NCI-H82 (cell line): ENCODE measurements at regions not wholly inside any gene's neighbourhood (a gene's known extent, or its start where the extent isn't known, plus 50 kb on each side); places are given as distances from the start of the nearest gene placed in this dataset.

Experiments
- DNase-seq: peaks from one replicate; lab custom pipeline; 2025; lab: John Stamatoyannopoulos, UW

DNA sequence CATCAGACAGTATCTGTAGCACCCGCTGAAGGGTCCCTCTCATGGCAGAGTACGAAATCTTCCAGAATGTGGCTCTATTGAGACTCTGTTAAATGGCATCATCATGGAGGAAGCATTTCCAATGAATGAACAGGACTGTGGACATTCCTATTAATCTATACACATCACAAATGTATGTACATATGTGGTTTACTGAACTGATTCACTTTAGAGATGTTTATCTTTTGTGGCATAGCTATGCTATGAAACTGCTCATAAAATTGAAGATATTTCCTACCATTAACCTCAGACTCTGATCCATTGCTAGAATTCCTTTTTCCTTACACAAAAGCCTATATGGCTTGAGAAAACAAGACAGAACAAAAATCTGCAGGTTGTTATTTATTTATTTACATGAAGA, 259.6 kb upstream of the RRP15 start:
- DNase-seq: no peak

DNA sequence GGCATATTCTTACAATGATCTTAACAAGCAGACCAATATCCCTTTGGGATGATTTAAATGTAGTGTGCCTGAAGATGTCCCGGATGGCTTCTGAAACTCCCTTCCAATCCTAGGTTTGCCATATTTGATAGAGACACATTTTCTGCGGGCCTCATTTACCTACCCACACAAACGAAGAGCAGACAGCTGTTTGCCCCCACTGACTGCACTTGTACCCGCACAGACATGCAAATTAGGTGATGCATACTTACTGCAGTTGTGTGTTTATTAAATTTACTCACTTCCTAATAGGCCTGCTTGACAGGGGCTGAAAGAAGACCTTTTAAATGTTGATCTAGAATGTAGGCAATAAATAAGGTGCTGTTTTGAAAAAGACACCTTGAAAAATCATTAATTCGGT, 257.9 kb upstream of the RRP15 start:
- no peak for DNase-seq

DNA sequence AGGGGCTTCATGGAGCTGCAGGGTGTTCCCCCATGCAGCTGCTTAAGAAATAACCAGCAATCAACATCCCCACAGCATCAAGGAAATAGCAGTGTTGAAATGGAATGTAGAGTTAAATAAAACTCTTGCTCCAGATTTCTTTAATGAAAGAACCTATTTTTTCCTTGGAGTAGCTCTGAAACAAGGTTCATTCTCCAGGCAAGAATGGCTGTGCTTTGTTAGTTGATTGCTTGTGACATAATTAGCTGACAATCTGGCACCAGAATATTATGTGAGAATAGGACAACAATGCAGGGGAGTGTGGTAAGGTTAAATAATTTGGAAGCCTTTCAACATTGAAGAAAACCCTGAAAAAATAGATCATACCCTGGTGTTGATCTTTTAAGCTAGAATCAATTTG, 254.2 kb upstream of the RRP15 start:
- peak; percentile 17 for DNase-seq

DNA sequence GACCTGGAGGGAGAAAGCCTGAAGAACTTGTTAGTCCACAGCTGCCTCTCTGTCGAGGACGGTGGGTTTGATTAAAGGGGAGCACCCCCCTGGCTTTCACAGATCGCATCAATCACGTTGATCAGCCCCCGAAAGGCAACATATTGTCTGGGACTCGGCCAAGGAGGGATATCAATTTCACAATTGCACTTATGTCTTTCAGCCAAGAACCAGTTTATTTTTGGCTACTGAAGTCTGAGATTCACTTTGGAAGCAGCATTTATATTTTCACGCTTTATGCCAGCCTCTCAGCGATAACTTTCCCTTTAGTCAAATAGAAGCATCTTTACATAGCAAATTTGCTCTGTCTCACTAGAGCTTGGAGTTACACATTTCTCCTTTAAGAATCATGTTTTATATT, 253.2 kb upstream of the RRP15 start:
- DNase-seq: peak; percentile 47

DNA sequence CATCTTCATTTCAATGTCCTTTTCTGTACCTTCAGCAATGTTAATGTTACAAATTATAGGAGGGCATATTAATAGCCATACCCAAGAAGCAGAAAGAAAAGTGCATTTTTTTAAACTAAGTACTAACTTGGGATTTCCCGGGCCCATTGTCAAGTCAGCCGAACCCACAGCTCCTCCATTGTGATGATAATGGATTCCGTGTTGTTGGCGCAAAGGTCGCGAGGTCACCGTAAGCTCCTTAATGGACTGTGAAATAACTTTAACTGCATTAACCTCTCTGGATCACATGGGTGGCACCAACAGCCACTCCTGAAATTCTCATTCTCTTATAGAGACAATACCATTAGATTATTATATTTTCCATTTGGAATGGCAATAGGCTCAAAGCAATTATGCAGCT, 250.6 kb upstream of the RRP15 start:
- DNase-seq: no peak

DNA sequence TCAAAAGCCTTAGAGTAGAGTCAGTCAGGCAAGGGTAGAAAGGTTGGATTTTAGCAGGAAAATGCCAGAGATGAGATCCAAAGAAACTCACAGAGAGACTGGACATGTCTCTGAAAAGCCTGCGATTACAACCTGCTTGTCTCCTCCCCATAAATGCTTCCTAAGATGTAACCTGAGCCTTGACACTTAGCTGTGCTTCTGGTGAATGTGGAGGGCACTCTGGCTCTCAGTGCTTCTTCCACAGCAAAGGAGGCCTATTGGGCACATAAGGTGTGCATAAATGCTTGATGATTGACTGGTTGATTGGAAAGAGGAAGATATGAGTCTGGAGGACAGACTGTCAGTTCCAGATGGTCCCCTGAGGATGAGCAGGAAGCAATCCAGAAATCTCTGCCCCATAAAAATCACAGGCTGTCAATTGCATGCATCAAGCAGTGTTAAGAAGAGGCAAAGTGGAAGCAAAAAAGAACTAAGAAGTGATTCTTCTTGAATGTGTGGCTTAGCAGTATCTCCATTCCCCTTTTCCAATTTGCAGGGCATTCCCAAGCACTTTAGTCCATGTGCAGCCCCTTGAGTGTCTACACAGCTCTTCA, 236.2 kb upstream of the RRP15 start:
- DNase-seq: peak; percentile 14

DNA sequence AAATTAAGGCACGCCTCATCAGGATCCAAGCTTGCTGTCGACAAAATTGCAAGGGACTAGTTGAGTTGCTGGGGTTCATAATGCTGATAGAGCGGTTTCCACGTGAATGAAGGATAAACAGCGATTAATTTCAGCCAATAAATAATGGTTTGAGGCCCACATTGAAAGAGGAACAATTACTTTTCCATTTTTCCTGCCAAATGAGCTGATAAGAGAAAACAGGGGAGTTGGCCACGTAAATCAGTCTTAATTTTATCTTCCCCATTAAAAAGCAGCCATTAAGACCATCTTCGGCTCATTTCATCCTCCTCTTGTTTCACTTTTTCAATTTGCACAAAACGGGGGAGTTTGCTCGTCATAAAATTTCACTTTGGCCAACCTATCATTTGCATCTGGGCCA, 235.5 kb upstream of the RRP15 start:
- no peak for DNase-seq

- no peak for DNase-seq
These were observed 226.4 kb upstream of the RRP15 start for GRCh38 chr1:218058730-218059129.

- DNase-seq: peak; percentile 22
These were observed 220.7 kb upstream of the RRP15 start for GRCh38 chr1:218064426-218064825.

GRCh38 chr1:218066332-218066731, 218.8 kb upstream of the RRP15 start:
- no peak for DNase-seq

DNA sequence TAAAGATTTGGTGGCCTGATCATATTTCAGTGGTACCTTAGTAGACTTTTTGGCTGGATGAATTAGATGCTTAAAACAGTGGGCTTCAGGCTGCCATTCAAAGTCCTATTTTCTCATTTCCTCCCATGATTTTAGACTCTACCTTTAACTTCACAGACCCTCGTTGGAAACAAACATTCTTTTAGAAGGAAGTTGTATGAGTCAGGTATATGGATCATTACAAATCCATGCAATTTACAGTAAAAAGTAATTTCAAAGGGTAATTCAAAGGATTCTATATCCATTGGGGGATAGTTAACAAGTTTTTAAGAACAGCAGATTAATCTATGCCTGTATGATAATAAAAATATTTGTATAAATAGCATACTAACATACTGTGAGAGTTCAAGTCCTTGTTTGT, 216.9 kb upstream of the RRP15 start:
- no peak for DNase-seq

- no peak for DNase-seq
These were observed 215.9 kb upstream of the RRP15 start for GRCh38 chr1:218069180-218069579.

- DNase-seq: no peak
These were observed 212.0 kb upstream of the RRP15 start for GRCh38 chr1:218073062-218073461.

GRCh38 chr1:218078916-218079315, 206.2 kb upstream of the RRP15 start:
- no peak for DNase-seq

DNA sequence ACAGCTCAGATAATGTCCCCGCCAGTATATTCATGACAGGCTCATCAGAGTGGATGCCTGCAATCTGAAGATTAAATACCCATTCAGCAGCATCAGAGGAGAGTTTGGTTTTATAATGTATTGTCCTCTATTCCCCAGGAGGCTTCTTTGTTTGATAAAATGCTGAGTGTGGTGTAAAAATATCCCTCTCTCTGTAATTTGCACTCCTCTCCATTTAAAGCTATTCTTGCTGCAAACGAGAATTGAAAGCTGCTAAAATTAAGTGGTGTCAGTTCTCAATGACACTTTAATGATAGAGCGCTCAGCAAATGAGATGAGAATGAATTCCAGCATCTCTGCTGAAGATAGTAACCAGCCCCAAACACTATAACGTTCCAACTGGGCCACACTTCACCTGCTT, 205.7 kb upstream of the RRP15 start:
- DNase-seq: no peak

DNA sequence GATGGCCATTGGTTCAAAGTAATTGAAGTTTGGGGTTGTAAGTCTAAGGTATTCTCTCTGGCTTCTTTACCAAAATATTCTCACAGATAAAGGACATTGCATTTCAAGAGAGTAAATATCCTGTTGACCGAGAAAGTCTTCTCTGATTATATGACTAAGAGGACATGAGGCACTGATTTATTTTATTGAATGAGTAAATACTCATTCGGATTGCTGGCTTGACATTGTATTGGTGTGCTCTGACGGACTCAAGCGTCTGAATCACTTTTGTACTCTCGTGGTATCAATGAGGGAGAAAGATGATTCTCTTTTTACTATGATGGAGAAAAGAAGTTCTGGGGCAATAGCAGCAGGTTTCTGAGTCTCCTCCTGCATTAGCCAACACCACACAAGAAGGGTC, 205.3 kb upstream of the RRP15 start:
- no peak for DNase-seq

- peak; percentile 91 for DNase-seq
These were observed 204.2 kb upstream of the RRP15 start for GRCh38 chr1:218080863-218081262.

- no peak for DNase-seq
These were observed 203.7 kb upstream of the RRP15 start for GRCh38 chr1:218081358-218081757.

GRCh38 chr1:218090459-218090858, 194.6 kb upstream of the RRP15 start:
- no peak for DNase-seq

DNA sequence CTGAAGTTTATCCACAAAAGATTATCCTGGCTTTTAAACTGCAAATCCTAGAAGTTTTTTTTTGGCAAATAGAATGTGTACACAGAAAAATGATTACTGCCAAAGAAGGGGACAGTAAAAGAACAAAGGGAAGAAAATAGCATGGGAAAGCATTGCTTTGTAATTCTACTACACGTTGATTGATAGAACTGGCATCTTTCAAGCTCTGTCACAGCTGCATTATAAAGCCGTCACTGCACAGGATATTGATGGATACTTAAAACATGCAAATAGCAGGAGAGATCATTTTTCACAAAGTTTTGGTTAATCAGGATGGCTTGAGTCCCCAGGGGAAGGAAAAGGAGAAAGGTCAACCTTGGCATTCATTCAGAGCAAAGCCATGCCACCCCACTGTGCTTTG, 183.7 kb upstream of the RRP15 start:
- no peak for DNase-seq

GRCh38 chr1:218108034-218108433, 177.1 kb upstream of the RRP15 start:
- DNase-seq: no peak

GRCh38 chr1:218112862-218113261, 172.2 kb upstream of the RRP15 start:
- no peak for DNase-seq

- DNase-seq: no peak
These were observed 161.1 kb upstream of the RRP15 start for GRCh38 chr1:218123968-218124367.

- DNase-seq: no peak
These were observed 149.7 kb upstream of the RRP15 start for GRCh38 chr1:218135371-218135770.

- no peak for DNase-seq
These were observed 145.3 kb upstream of the RRP15 start for GRCh38 chr1:218139761-218140160.
